ENCODE measurements at regions not wholly inside any gene's neighbourhood (a gene's known extent, or its start where the extent isn't known, plus 50 kb on each side); places are given as distances from the start of the nearest gene placed in this dataset.

DNA sequence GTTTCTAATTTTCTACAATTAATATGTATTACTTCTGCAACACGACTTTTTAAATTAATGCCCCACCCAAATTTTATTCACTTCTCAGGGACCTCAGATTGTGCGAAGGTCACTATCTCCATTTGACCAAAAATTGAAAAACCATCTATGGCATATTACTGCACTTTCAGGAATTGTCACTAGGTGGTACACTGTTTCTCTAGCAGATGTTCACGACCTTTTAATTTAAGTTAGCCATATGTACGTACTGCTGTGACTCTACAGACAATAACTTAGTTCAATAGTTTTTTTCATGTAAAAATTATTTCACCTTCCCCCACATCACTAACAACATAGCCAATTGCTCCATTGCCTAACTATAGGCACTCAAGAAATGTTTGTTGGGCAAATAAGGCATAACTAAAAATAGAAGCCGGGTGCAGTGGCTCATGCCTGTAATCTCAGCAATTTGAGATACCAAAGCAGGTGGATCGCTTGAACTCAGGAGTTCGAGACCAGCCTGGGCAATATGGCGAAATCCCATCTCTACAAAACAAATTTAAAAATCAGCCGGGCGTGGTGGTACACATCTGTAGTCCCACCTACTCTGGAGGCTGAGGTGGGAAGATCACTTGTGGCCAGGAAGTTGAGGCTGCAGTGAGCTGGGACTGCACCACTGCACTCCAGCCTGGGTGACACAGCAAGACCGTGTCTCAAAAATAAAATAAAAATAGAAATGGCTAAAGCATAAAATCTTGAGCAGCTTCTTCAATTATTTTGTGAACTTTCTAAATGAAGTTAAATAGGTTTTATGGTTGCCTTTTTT lies 75.7 kb upstream of the PKN2 start:
- TF ChIP-seq, protein P1, sequence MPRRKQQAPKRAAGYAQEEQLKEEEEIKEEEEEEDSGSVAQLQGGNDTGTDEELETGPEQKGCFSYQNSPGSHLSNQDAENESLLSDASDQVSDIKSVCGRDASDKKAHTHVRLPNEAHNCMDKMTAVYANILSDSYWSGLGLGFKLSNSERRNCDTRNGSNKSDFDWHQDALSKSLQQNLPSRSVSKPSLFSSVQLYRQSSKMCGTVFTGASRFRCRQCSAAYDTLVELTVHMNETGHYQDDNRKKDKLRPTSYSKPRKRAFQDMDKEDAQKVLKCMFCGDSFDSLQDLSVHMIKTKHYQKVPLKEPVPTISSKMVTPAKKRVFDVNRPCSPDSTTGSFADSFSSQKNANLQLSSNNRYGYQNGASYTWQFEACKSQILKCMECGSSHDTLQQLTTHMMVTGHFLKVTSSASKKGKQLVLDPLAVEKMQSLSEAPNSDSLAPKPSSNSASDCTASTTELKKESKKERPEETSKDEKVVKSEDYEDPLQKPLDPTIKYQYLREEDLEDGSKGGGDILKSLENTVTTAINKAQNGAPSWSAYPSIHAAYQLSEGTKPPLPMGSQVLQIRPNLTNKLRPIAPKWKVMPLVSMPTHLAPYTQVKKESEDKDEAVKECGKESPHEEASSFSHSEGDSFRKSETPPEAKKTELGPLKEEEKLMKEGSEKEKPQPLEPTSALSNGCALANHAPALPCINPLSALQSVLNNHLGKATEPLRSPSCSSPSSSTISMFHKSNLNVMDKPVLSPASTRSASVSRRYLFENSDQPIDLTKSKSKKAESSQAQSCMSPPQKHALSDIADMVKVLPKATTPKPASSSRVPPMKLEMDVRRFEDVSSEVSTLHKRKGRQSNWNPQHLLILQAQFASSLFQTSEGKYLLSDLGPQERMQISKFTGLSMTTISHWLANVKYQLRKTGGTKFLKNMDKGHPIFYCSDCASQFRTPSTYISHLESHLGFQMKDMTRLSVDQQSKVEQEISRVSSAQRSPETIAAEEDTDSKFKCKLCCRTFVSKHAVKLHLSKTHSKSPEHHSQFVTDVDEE (CRISPR knock-in tag; IDR thresholded peaks at IDR 0.05): no peak
- TF ChIP-seq OSR1 (CRISPR knock-in tag; IDR thresholded peaks at IDR 0.05) (no peak), CSDC2 (CRISPR knock-in tag; IDR thresholded peaks at IDR 0.05) (no peak), SNAI2 (CRISPR knock-in tag; IDR thresholded peaks at IDR 0.05) (no peak), RARB (CRISPR knock-in tag; IDR thresholded peaks at IDR 0.05) (no peak), ESRRG (CRISPR knock-in tag; IDR thresholded peaks at IDR 0.05) (no peak), ARNTL (CRISPR knock-in tag; IDR thresholded peaks at IDR 0.05; ENCODE audit: borderline replicate concordance, low read depth) (no peak), ZNF565 (CRISPR knock-in tag; conservative IDR thresholded peaks at IDR 0.05; ENCODE audit: low read depth) (no peak), ZC3H10 (CRISPR knock-in tag; IDR thresholded peaks at IDR 0.05) (no peak), PPARA (CRISPR knock-in tag; IDR thresholded peaks at IDR 0.05; ENCODE audit: borderline replicate concordance) (no peak), TCF4 (CRISPR knock-in tag; IDR thresholded peaks at IDR 0.05; ENCODE audit: borderline replicate concordance) (no peak), BACH2 (CRISPR knock-in tag; IDR thresholded peaks at IDR 0.05; ENCODE audit: borderline replicate concordance) (no peak), ISL1 (CRISPR knock-in tag; IDR thresholded peaks at IDR 0.05) (no peak), ZFP30 (CRISPR knock-in tag; IDR thresholded peaks at IDR 0.05) (no peak), GLIS3 (CRISPR knock-in tag; IDR thresholded peaks at IDR 0.05) (no peak), TOX (CRISPR knock-in tag; IDR thresholded peaks at IDR 0.05; ENCODE audit: borderline replicate concordance) (no peak)
- TF ChIP-seq, protein P2, sequence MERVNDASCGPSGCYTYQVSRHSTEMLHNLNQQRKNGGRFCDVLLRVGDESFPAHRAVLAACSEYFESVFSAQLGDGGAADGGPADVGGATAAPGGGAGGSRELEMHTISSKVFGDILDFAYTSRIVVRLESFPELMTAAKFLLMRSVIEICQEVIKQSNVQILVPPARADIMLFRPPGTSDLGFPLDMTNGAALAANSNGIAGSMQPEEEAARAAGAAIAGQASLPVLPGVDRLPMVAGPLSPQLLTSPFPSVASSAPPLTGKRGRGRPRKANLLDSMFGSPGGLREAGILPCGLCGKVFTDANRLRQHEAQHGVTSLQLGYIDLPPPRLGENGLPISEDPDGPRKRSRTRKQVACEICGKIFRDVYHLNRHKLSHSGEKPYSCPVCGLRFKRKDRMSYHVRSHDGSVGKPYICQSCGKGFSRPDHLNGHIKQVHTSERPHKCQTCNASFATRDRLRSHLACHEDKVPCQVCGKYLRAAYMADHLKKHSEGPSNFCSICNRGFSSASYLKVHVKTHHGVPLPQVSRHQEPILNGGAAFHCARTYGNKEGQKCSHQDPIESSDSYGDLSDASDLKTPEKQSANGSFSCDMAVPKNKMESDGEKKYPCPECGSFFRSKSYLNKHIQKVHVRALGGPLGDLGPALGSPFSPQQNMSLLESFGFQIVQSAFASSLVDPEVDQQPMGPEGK (CRISPR knock-in tag; IDR thresholded peaks at IDR 0.05; ENCODE audit: borderline replicate concordance): no peak
- TF ChIP-seq, protein P3, sequence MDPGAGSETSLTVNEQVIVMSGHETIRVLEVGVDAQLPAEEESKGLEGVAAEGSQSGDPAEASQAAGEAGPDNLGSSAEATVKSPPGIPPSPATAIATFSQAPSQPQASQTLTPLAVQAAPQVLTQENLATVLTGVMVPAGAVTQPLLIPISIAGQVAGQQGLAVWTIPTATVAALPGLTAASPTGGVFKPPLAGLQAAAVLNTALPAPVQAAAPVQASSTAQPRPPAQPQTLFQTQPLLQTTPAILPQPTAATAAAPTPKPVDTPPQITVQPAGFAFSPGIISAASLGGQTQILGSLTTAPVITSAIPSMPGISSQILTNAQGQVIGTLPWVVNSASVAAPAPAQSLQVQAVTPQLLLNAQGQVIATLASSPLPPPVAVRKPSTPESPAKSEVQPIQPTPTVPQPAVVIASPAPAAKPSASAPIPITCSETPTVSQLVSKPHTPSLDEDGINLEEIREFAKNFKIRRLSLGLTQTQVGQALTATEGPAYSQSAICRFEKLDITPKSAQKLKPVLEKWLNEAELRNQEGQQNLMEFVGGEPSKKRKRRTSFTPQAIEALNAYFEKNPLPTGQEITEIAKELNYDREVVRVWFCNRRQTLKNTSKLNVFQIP (CRISPR knock-in tag; IDR thresholded peaks at IDR 0.05; ENCODE audit: borderline replicate concordance, low read depth): no peak
- TF ChIP-seq, protein P4, sequence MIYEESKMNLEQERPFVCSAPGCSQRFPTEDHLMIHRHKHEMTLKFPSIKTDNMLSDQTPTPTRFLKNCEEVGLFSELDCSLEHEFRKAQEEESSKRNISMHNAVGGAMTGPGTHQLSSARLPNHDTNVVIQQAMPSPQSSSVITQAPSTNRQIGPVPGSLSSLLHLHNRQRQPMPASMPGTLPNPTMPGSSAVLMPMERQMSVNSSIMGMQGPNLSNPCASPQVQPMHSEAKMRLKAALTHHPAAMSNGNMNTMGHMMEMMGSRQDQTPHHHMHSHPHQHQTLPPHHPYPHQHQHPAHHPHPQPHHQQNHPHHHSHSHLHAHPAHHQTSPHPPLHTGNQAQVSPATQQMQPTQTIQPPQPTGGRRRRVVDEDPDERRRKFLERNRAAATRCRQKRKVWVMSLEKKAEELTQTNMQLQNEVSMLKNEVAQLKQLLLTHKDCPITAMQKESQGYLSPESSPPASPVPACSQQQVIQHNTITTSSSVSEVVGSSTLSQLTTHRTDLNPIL (CRISPR knock-in tag; IDR thresholded peaks at IDR 0.05; ENCODE audit: low read depth): no peak
- peak; percentile 84 for ATAC-seq

DNA sequence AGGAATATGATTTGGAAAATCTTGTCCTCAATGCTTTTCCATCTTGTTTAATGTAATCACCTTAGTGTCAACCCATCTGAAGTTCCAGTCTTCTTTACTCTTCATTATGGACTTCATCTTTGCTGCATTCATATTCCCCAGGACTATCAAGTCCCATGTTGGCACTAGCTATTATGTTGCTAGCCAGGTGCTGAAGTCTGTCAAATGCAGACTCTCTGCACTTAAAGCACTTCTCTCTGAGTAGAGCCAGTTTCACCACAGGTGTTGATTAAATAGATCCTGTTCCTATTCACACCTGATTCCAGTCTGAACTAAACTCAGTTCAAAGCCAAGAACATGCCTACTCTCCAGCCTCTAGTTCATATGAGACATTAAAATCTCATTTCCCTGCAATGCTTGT lies 75.0 kb upstream of the PKN2 start:
- TF ChIP-seq, protein P3 (CRISPR knock-in tag; IDR thresholded peaks at IDR 0.05; ENCODE audit: borderline replicate concordance, low read depth): no peak
- TF ChIP-seq ZNF8 (CRISPR knock-in tag; IDR thresholded peaks at IDR 0.05): no peak
- TF ChIP-seq ZNF565 (CRISPR knock-in tag; conservative IDR thresholded peaks at IDR 0.05; ENCODE audit: low read depth): no peak
- no peak for TF ChIP-seq RARB (CRISPR knock-in tag; IDR thresholded peaks at IDR 0.05)
- no peak for TF ChIP-seq ARNTL (CRISPR knock-in tag; IDR thresholded peaks at IDR 0.05; ENCODE audit: borderline replicate concordance, low read depth)
- TF ChIP-seq ZFP30 (CRISPR knock-in tag; IDR thresholded peaks at IDR 0.05): no peak
- no peak for TF ChIP-seq SNAI2 (CRISPR knock-in tag; IDR thresholded peaks at IDR 0.05)
- TF ChIP-seq ZFP3 (CRISPR knock-in tag; IDR thresholded peaks at IDR 0.05): no peak
- TF ChIP-seq, protein P2 (CRISPR knock-in tag; IDR thresholded peaks at IDR 0.05; ENCODE audit: borderline replicate concordance): no peak
- no peak for TF ChIP-seq OSR1 (CRISPR knock-in tag; IDR thresholded peaks at IDR 0.05)
- no peak for TF ChIP-seq ESRRG (CRISPR knock-in tag; IDR thresholded peaks at IDR 0.05)
- TF ChIP-seq CSDC2 (CRISPR knock-in tag; IDR thresholded peaks at IDR 0.05): no peak
- no peak for TF ChIP-seq BACH2 (CRISPR knock-in tag; IDR thresholded peaks at IDR 0.05; ENCODE audit: borderline replicate concordance)
- ATAC-seq: no peak
